ENCODE measurements at regions not wholly inside any gene's neighbourhood (a gene's known extent, or its start where the extent isn't known, plus 50 kb on each side); places are given as distances from the start of the nearest gene placed in this dataset.

- Histone ChIP-seq H3K4me3 (ENCODE audit: low read depth, low read length) (no peak overlapping the region), H3K9me3 (no peaks in the 10 kb centered on the region), H3K4me1 (no peaks in the 10 kb centered on the region), H3K36me3 (ENCODE audit: control insufficient read depth, insufficient read depth, low read length) (no peaks in the 10 kb centered on the region), H3K27me3 (replicated peaks; ENCODE audit: control insufficient read depth, insufficient read depth, low read length) (no peaks in the 10 kb centered on the region)
- Mint-ChIP-seq H3K27me3 (ENCODE audit: insufficient read depth, unreplicated experiment) (peaks cover 13% of the 10 kb centered on the region), H3K4me3 (ENCODE audit: unreplicated experiment) (no peak overlapping the region), H3K9me3 (ENCODE audit: unreplicated experiment) (no peaks in the 10 kb centered on the region), H3K27ac (ENCODE audit: unreplicated experiment) (no peak overlapping the region), H3K36me3 (ENCODE audit: insufficient read depth, unreplicated experiment) (no peaks in the 10 kb centered on the region), H3K4me1 (ENCODE audit: low read depth, unreplicated experiment) (no peaks in the 10 kb centered on the region)
- intact Hi-C loops (cut with micrococcal nuclease; ENCODE audit: unreplicated experiment): no loop called here
- ChIA-PET POLR2A (no interaction called here), CTCF (no interaction called here)
- no TSS peak for BruUV-seq (replicated peaks)
- no peak for DNase-seq
- TF ChIP-seq CTCF (IDR thresholded peaks at IDR 0.05; ENCODE audit: insufficient read depth in 1 of 2, low read depth in 1 of 2, low read length in 1 of 2, severe bottlenecking in 1 of 2, unreplicated experiment in 1 of 2): no peak
Measured at GRCh38 chr10:89142590-89142989, 64.5 kb downstream of the CH25H start.

DNA sequence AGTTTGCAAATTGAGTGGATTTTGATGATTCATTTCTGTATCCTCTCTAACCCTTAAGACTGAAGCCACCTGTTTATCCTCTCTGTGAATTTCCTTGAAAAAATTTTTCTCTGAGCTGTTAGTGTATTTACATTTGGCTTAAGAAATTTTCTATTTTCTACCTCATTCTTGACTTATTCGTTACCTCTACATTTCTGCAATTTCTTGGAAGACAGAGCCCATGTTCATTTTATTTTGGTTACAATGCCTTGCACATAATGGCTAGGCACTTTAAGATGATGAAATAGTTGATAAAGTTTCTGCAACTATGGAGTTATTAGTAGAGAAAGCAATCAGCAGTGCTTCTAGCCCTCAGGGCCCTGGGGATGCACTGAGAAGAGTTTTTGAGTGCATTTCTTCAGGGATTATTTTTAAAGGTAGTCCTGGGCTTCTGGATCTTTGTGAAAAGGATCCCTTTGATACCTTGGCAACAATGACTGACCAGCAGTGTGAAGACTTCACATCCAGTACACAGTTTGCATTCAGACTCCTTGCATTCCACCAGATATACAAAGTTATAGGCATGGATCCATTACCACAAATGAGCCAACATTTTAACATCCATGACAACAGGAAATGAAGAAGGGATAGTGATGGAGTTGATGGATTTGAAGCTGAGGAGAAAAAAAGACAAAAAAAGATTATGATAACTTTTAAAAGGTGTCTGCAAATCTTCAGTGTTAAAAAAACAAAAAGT lies 68.2 kb downstream of the CH25H start:
- H3K4me1 Mint-ChIP-seq (ENCODE audit: low read depth, unreplicated experiment): no peaks in the 10 kb centered on the region
- no TSS peak for BruUV-seq (replicated peaks)
- DNase-seq: no peak
- H3K9me3 ChIP-seq: no peaks in the 10 kb centered on the region
- no peaks in the 10 kb centered on the region for H3K36me3 Mint-ChIP-seq (ENCODE audit: insufficient read depth, unreplicated experiment)
- no peaks in the 10 kb centered on the region for H3K9me3 Mint-ChIP-seq (ENCODE audit: unreplicated experiment)
- CTCF ChIA-PET: interaction anchor here (0.6 kb wide), 1 partner anchor 235 kb away, joined by 3 read pairs; no protein-coding TSS in a partner anchor
- no peak overlapping the region for H3K4me3 ChIP-seq (ENCODE audit: low read depth, low read length)
- no peaks in the 10 kb centered on the region for H3K27me3 ChIP-seq (replicated peaks; ENCODE audit: control insufficient read depth, insufficient read depth, low read length)
- H3K4me3 Mint-ChIP-seq (ENCODE audit: unreplicated experiment): no peak overlapping the region
- H3K27me3 Mint-ChIP-seq (ENCODE audit: insufficient read depth, unreplicated experiment): peaks cover 13% of the 10 kb centered on the region
- intact Hi-C loops (cut with micrococcal nuclease; ENCODE audit: unreplicated experiment): no loop called here
- H3K36me3 ChIP-seq (ENCODE audit: control insufficient read depth, insufficient read depth, low read length): no peaks in the 10 kb centered on the region
- no peak for TF ChIP-seq CTCF (IDR thresholded peaks at IDR 0.05; ENCODE audit: insufficient read depth in 1 of 2, low read depth in 1 of 2, low read length in 1 of 2, severe bottlenecking in 1 of 2, unreplicated experiment in 1 of 2)
- H3K27ac Mint-ChIP-seq (ENCODE audit: unreplicated experiment): no peak overlapping the region
- H3K4me1 ChIP-seq: no peaks in the 10 kb centered on the region
- POLR2A ChIA-PET: no interaction called here

DNA sequence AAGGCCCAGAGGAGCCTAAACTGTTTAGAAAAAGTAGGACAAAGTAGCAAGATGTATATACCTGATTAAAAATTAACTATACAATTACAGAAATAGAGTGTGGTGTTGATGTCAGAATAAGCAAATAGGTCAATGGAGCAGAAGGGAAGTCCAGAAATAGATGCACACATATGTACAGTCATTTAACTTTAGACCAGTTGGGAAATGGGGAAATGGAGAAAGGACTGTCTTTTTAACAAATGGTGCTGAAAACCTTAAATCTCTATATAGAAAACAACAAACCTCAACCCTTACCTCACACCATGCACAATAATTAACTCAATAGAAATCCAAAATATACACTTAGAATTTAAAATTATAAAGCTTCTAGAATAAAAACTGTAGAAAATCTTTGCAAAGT lies 72.2 kb downstream of the CH25H start:
- Mint-ChIP-seq H3K27ac (ENCODE audit: unreplicated experiment) (no peak overlapping the region), H3K9me3 (ENCODE audit: unreplicated experiment) (no peaks in the 10 kb centered on the region), H3K36me3 (ENCODE audit: insufficient read depth, unreplicated experiment) (no peaks in the 10 kb centered on the region), H3K27me3 (ENCODE audit: insufficient read depth, unreplicated experiment) (peaks cover 12% of the 10 kb centered on the region), H3K4me3 (ENCODE audit: unreplicated experiment) (no peak overlapping the region), H3K4me1 (ENCODE audit: low read depth, unreplicated experiment) (no peaks in the 10 kb centered on the region)
- H3K4me1 ChIP-seq: no peaks in the 10 kb centered on the region
- no peaks in the 10 kb centered on the region for H3K9me3 ChIP-seq
- no peak overlapping the region for H3K4me3 ChIP-seq (ENCODE audit: low read depth, low read length)
- no peaks in the 10 kb centered on the region for H3K36me3 ChIP-seq (ENCODE audit: control insufficient read depth, insufficient read depth, low read length)
- no peak for DNase-seq
- CTCF ChIA-PET: no interaction called here
- no TSS peak for BruUV-seq (replicated peaks)
- no peak for TF ChIP-seq CTCF (IDR thresholded peaks at IDR 0.05; ENCODE audit: insufficient read depth in 1 of 2, low read depth in 1 of 2, low read length in 1 of 2, severe bottlenecking in 1 of 2, unreplicated experiment in 1 of 2)
- H3K27me3 ChIP-seq (replicated peaks; ENCODE audit: control insufficient read depth, insufficient read depth, low read length): no peaks in the 10 kb centered on the region
- intact Hi-C loops (cut with micrococcal nuclease; ENCODE audit: unreplicated experiment): no loop called here
- POLR2A ChIA-PET: no interaction called here
